Posterior cingulate gyrus (tissue), 11 donors: ENCODE measurements at regions not wholly inside any gene's neighbourhood (a gene's known extent, or its start where the extent isn't known, plus 50 kb on each side); places are given as distances from the start of the nearest gene placed in this dataset.
"Not testable (repeated sequence)": the region's sequence is repeated elsewhere in the genome, so short reads cannot be mapped to it uniquely, and the experiment has no call there.

Experiments
- DNase-seq, 10 donors: peaks; one replicate each; pipeline versions ENCODE4 v3.0.0 to v3.0.0-alpha.2; 2020 to 2021; ENCODE audit warnings: mixed read lengths in 3 of 10
- intact Hi-C: fragments of 100-400 bp; cut with DNase I; formaldehyde crosslinking; loops from one replicate; pipeline ENCODE4 v1.15.1; 2023

GRCh38 chrX:120753413-120754251, 122.0 kb downstream of the CT47B1 start:
- no peak for DNase-seq
- intact Hi-C loops: no loop called here

GRCh38 chrX:120752431-120753082, 122.7 kb upstream of the C1GALT1C1 start:
- no peak for DNase-seq
- intact Hi-C loops: no loop called here

- DNase-seq: no peak
- intact Hi-C loops: no loop called here
Measured at GRCh38 chrX:120751683-120752082, 121.8 kb upstream of the C1GALT1C1 start.

- intact Hi-C loops: no loop called here
- no peak for DNase-seq
Measured at GRCh38 chrX:120750381-120750780, 120.5 kb upstream of the C1GALT1C1 start.

GRCh38 chrX:120749141-120749846, 119.4 kb upstream of the C1GALT1C1 start:
- no peak for DNase-seq
- intact Hi-C loops: no loop called here

- intact Hi-C loops: no loop called here
- no peak for DNase-seq
Measured at GRCh38 chrX:120746153-120746552, 116.3 kb upstream of the C1GALT1C1 start.

- no peak for DNase-seq
- intact Hi-C loops: no loop called here
Measured at GRCh38 chrX:120742946-120743665, 113.3 kb upstream of the C1GALT1C1 start.

GRCh38 chrX:120741452-120741851, 111.6 kb upstream of the C1GALT1C1 start:
- no peak for DNase-seq
- intact Hi-C loops: no loop called here

GRCh38 chrX:120740072-120740471, 110.2 kb upstream of the C1GALT1C1 start:
- DNase-seq: no peak
- intact Hi-C loops: no loop called here

GRCh38 chrX:120739300-120739699, 109.4 kb upstream of the C1GALT1C1 start:
- intact Hi-C loops: no loop called here
- no peak for DNase-seq

- no peak for DNase-seq
- intact Hi-C loops: no loop called here
Measured at GRCh38 chrX:120736989-120737388, 107.1 kb upstream of the C1GALT1C1 start.

- no peak for DNase-seq
- intact Hi-C loops: no loop called here
Measured at GRCh38 chrX:120735966-120736365, 106.1 kb upstream of the C1GALT1C1 start.

- peak in 2 of 10 donors; percentile 60 to 77 for DNase-seq
- intact Hi-C loops: no loop called here
Measured at GRCh38 chrX:120732879-120733278, 103.0 kb upstream of the C1GALT1C1 start.

GRCh38 chrX:120732461-120732860, 102.6 kb upstream of the C1GALT1C1 start:
- intact Hi-C loops: no loop called here
- DNase-seq: no peak

- DNase-seq: no peak
- intact Hi-C loops: no loop called here
Measured at GRCh38 chrX:120731386-120731785, 101.5 kb upstream of the C1GALT1C1 start.

- DNase-seq, intact Hi-C loops: not testable (repeated sequence)
Measured at GRCh38 chrX:120729506-120730255, 99.8 kb upstream of the C1GALT1C1 start.

GRCh38 chrX:120727911-120728310, 98.1 kb upstream of the C1GALT1C1 start:
- no peak for DNase-seq

GRCh38 chrX:120727452-120727851, 97.6 kb upstream of the C1GALT1C1 start:
- intact Hi-C loops: no loop called here

More at GRCh38 chrX:120727911-120728310, 98.1 kb upstream of the C1GALT1C1 start:
- intact Hi-C loops: no loop called here

GRCh38 chrX:120726294-120726693, 96.4 kb upstream of the C1GALT1C1 start:
- no peak for DNase-seq
- intact Hi-C loops: no loop called here

More at GRCh38 chrX:120727452-120727851, 97.6 kb upstream of the C1GALT1C1 start:
- DNase-seq: no peak

GRCh38 chrX:120725874-120726273, 96.0 kb upstream of the C1GALT1C1 start:
- DNase-seq: no peak
- intact Hi-C loops: no loop called here
